Brain microvascular endothelial cell (primary cell): ENCODE measurements at regions not wholly inside any gene's neighbourhood (a gene's known extent, or its start where the extent isn't known, plus 50 kb on each side); places are given as distances from the start of the nearest gene placed in this dataset.

Source experiments
- DNase-seq: peaks from one replicate; pipeline ENCODE4 v3.0.0-alpha.2; 2020
- H3K27ac ChIP-seq: fragments of 250-450 bp; sonication (Bioruptor Pico); 2 replicates; pipeline ENCODE4 v1.5.1; 2020; ENCODE audit warnings: mild to moderate bottlenecking, moderate library complexity
- H3K27me3 ChIP-seq: fragments of 250-450 bp; sonication (Bioruptor Pico); replicated peaks from 2 replicates; pipeline ENCODE4 v1.5.1; 2020; ENCODE audit warnings: mild to moderate bottlenecking
- H3K36me3 ChIP-seq: fragments of 250-450 bp; sonication (Bioruptor Pico); replicated peaks from 2 replicates; pipeline ENCODE4 v1.5.1; 2020; ENCODE audit warnings: mild to moderate bottlenecking
- H3K4me3 ChIP-seq: 2 replicates; pipeline ENCODE4 v1.5.1; 2011; ENCODE audit warnings: low read depth, mild to moderate bottlenecking, control low read depth, low read length, moderate library complexity
- CTCF ChIP-seq: IDR thresholded peaks from 2 replicates; pipeline ENCODE4 v1.5.1; 2011; ENCODE audit warnings: low read depth, mild to moderate bottlenecking, moderate library complexity, low read length, control low read depth, inconsistent platforms; ENCODE audit errors: missing control alignments
- in situ Hi-C: cut with HindIII; loops from 2 replicates; pipeline ENCODE4 v1.10.0; 2017; ENCODE audit warnings: low sequenced_read_pairs, low pct_ligation_motif_present

DNA sequence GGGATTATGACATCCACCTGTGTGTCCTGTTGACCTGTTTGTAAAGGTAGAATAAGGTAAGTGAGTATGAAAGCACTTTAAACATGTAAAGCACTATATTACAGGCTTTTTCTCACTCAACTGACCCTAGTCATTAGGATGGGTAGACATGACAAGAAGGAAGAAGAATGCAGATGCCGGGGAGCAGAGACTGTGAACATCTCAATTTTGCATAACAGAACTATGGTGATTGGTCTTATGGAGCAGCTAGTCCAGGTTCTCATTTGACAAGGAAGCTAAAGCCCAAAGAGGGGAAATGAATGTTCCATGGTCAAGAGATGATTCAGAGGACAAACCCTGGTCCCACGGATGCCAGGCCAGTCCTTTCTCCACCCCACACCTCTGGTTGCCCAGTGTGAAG is 200.1 kb upstream of the BCL6 start:
- in situ Hi-C loops: no loop called here
- no peaks in the 10 kb centered on the region for H3K27me3 ChIP-seq
- no peak overlapping the region for H3K4me3 ChIP-seq
- no peaks in the 10 kb centered on the region for H3K36me3 ChIP-seq
- TF ChIP-seq CTCF: no peak
- no peak for DNase-seq
- no peak overlapping the region for H3K27ac ChIP-seq

GRCh38 chr3:187946163-187946691 is 201.0 kb upstream of the BCL6 start:
- no peaks in the 10 kb centered on the region for H3K27me3 ChIP-seq
- no peak overlapping the region for H3K27ac ChIP-seq
- in situ Hi-C loops: no loop called here
- no peaks in the 10 kb centered on the region for H3K36me3 ChIP-seq
- TF ChIP-seq CTCF: no peak
- peak; percentile 40 for DNase-seq
- H3K4me3 ChIP-seq: no peak overlapping the region

GRCh38 chr3:187946981-187947380 is 201.7 kb upstream of the BCL6 start:
- DNase-seq: no peak
- H3K27ac ChIP-seq: no peak overlapping the region
- no peaks in the 10 kb centered on the region for H3K36me3 ChIP-seq
- in situ Hi-C loops: no loop called here
- H3K27me3 ChIP-seq: no peaks in the 10 kb centered on the region
- TF ChIP-seq CTCF: no peak
- no peak overlapping the region for H3K4me3 ChIP-seq

GRCh38 chr3:187947927-187948682 is 202.8 kb upstream of the BCL6 start:
- Histone ChIP-seq H3K4me3 (no peak overlapping the region), H3K36me3 (no peaks in the 10 kb centered on the region), H3K27ac (no peak overlapping the region), H3K27me3 (no peaks in the 10 kb centered on the region)
- DNase-seq: no peak
- no peak for TF ChIP-seq CTCF
- in situ Hi-C loops: no loop called here

GRCh38 chr3:187949093-187949820 is 204.0 kb upstream of the BCL6 start:
- in situ Hi-C loops: no loop called here

More at GRCh38 chr3:187949093-187949820, 204.0 kb upstream of the BCL6 start:
- Histone ChIP-seq H3K36me3 (no peaks in the 10 kb centered on the region), H3K27me3 (no peaks in the 10 kb centered on the region), H3K4me3 (no peak overlapping the region), H3K27ac (no peak overlapping the region)
- DNase-seq: no peak
- TF ChIP-seq CTCF: no peak
